ENCODE measurements at regions not wholly inside any gene's neighbourhood (a gene's known extent, or its start where the extent isn't known, plus 50 kb on each side); places are given as distances from the start of the nearest gene placed in this dataset.

DNA sequence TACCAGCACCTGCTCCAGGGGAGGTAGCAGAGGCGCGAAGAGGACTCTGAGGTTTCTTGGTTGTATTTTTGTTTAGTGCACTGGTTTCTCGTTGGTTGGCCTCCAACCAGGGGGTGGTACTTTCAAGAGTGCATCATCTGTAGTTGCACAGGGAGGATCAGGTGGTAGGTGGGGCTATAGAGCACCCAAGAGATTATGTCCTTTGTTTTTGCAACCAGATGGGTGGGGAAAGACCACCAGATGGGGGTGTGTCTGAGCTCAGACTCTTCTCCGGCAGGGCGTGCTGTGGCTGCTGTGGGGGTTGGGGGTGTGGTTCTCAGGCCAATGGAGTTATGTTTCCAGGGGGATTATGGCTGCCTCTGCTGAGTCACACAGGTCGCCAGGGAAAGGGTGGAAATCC lies 254.4 kb upstream of the KLF12 start:
- TF ChIP-seq SIN3A (IDR thresholded peaks at IDR 0.05; ENCODE audit: borderline replicate concordance in 2 of 2, control insufficient read depth in 1 of 2, low read depth in 2 of 2, low read length in 2 of 2) = no peak
- no peak for TF ChIP-seq TCF7L2 (IDR thresholded peaks at IDR 0.05; ENCODE audit: low read depth, low read length)
- no peak for TF ChIP-seq ZBTB43 (CRISPR knock-in tag; IDR thresholded peaks at IDR 0.05)
- TF ChIP-seq ESRRA (IDR thresholded peaks at IDR 0.05; ENCODE audit: borderline replicate concordance, low read depth) = no peak
- no peak for TF ChIP-seq HDAC6 (IDR thresholded peaks at IDR 0.05; ENCODE audit: low read depth, low read length)
- no peak for TF ChIP-seq POLR2AphosphoS5 (IDR thresholded peaks at IDR 0.05; ENCODE audit: control insufficient read depth, insufficient read depth, low read depth, low read length)

Measured in K562 (cell line).